Fibroblast of skin of right quadriceps (primary cell): ENCODE measurements at regions not wholly inside any gene's neighbourhood (a gene's known extent, or its start where the extent isn't known, plus 50 kb on each side); places are given as distances from the start of the nearest gene placed in this dataset.

Experiments
- DNase-seq: peaks from one replicate; pipeline ENCODE4 v3.0.0-alpha.2; 2013

DNA sequence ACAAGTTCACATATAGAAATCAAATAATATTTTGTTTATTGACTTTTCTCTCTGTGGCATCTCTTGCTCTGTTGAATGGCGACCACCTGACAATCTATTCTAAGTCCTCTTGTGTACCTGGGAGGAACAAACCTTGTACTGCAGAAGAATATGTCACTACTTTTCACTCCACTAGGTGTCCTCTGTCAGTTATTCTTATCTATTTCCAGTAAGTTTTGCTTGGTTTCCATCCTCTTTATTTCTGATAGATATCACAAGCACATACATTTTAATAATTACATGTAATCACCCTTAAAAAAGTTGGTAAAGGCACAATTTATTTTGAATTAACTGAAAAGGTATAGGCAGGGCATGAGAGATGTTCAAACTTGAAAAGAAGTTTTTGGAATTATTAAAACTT is 238.4 kb downstream of the SNCA start:
- DNase-seq: no peak

DNA sequence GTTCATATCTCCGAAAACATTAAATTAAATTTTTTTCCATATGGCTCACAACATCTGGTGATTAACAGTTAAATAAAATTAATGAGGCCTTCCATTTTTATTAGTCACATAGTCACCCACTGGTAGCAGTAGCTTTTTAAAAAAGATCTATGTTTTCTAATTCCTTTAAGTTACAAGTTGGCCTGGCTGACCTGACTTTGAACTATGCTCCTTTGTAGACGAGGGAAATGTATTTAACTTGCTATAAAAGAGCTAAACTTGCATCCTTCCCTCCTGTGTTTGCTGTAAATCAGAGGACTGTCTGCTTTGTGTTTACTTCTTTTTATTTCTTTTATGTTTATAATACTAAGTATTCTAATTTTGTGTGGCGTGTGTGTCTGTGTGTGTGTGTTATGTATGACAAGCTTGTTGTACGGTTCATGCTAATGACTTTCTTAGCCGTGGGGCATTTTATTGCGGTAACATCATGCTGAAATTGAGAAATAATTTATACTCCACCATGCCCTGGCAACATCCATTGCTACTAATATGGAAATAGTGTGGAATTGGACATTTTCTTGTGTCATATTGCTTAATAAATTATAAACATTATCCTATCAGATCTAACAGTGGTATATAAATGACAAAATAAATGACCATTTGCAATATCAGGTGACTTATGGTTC is 241.7 kb downstream of the SNCA start:
- DNase-seq: no peak

DNA sequence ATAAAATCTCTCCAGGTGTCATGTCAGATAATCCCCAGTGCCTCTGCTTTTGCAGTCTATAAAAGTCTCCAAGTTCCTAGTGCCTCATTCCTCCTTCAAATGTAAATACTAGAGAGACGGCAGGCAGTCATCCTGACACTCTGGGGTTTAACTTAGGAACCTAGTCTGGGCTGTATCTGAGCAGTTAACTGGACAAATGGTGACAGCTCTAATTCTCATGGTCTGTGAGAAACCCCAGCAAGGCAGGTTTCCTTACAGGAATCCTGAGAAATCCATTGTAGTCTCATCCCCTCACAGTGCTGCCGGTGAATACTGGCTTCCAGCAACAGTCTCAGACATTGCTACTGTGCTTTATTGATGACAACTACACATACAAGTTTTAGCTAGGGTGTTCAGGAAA is 246.8 kb downstream of the SNCA start:
- no peak for DNase-seq

DNA sequence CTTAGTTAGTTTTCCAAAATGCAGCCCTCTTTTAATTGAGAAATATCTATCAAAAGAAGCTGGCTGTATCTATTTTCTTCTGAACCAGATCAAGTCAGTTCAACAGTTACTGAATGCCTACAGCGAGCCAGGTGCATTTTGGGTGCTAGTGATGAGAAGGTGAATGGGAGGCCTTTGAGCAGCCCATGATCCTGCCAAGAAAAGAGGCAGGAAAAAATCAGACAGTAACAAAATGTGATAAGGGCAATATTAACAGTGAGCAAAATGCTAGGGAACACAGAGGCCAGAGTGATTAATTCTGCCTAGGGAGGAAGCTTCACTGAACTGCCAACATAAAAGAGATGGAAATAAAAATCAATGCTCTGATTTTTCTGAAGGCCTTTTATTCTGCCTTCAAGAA is 248.5 kb downstream of the SNCA start:
- DNase-seq: no peak

DNA sequence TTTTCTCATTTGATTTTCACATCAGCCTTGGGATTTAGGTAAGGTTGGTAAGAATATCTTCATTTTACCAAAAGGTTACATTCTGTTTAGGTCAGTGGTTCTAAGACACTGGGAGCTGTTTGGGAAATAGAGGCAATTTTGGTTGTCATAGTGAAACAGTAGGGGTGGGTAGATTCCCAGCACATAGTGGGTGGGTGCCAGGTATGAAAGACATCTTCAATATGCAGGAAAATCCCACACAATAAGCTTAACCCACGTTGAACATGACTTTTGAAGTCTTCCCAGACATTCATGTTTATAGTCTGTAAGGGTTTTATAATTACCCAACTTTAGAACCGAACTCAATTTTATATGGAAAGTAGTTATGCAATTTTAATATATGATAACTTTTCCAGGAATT is 249.6 kb downstream of the SNCA start:
- no peak for DNase-seq

DNA sequence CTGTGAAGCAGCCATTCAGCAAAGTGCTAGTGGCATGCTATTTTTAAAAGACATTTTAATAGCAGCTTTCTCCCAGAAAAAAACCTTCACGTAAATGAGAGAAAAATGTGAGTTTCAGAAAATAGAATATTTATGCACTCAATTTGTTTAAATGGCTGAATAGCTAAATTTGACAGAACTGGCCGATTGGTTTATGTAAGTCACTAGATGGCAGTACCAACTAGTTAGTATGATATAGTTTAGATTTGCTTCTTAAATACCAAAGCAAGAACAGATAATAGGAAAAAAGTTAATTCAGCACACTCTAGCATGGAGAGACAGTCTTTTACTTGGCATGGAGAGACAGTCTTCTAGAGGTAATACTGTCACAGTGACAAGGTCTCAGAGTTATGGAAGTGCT is 250.1 kb downstream of the SNCA start:
- DNase-seq: no peak

DNA sequence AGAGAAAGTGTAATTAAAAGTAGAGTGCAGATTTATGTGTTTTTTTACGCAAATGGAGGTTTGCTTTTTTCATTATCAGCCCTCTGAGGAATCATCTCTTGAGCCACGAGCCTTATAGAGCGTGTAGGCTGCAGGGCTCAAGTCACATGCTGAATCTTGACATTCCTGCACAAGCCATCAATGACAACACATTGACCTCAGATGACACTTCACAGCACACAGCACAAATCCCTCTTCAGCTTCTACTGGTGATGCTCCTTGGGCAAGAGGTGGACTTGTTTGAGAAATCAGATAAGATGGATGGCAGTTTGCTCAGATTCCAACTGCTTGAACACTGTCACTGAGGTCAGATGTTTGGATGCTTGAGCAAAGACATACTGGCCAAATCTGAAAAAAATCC is 250.6 kb downstream of the SNCA start:
- no peak for DNase-seq

DNA sequence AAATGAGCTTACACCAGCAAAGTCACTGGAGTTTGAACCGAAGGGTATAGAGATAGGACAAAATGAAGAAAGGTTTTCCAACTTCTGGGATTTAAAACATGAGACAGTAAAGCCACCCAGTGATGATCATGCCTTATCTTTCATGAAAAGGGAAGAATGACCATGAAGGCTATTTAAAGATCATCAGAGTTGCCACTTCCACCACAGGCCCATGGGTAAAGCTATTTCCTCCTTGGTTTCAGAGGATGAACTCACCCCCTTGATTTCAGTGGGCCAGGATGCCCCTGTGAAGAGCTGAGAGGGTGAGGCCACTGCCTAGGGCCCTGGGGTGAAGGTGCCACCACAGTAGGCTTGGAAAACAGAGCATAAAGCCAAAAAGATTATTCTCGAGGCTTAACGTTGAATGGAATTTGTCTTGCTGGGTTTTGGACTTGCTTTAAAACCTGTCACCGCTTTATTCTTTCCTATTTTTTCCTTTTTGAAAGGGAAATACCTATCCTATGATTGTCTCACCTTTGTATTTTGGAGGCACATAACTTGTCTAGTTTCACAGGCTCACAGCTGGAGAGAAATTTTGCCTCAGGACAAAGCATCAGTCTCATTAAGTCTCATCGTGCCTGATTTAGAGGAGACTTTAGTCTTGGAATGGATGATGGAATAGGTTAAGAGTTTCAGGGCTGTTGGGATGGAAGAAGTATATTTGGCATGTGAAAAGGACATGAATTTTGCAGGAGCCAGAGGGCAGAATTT is 254.0 kb downstream of the SNCA start:
- DNase-seq: no peak

DNA sequence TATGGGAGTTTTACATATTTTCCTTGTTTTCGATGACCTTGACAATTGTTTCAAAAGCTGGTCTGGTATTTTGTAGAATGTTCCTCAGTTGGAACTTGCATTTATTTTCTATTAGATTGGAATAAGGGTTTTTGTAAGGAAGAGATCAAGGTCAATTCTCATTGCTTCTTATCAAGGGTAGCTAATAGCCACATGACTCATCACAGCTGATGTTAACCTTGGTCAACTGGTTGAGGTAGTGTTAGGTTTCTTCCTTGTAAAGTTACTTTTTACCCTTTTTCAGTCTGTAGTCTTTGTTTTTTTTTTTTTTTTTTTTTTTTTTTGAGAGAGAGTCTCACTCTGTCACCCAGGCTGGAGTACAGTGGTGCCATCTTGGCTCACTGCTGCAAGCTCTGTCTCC is 257.2 kb downstream of the SNCA start:
- DNase-seq: no peak

DNA sequence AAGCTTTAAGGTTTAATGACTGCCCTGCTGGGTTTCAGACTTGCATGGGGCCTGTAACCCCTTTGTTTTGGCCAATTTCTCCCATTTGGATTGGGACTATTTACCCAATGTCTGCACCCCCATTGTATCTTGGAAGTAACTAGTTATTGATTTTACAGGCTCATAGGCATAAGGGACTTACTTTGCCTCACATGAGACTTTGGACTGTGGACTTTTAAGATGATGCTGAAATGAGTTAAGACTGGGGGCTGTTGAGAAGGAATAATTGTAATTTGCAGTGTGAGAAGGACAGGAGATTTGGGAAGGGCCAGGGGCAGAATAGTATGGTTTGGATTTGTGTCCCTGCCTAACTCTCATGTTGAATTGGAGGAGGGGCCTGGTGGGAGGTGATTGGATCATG is 260.7 kb downstream of the SNCA start:
- DNase-seq: no peak

DNA sequence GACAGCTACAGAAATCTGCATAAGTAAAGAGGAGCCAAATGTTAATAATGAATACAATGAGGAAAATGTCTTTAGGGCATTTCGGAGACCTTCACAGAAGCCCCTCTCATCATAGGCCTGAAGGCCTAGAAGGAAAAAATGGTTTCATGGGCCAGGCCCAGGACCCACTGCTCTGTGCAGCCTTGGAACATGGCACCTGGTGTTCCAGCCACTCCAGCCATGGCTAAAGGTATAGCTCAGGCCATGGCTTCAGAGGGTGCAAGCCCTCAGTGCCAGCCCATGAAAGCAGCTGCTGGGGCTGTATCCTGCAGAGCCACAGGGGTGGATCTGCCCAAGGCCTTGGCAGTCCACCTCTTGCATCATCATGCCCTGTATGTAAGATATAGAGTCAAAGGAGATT is 261.1 kb downstream of the SNCA start:
- no peak for DNase-seq

DNA sequence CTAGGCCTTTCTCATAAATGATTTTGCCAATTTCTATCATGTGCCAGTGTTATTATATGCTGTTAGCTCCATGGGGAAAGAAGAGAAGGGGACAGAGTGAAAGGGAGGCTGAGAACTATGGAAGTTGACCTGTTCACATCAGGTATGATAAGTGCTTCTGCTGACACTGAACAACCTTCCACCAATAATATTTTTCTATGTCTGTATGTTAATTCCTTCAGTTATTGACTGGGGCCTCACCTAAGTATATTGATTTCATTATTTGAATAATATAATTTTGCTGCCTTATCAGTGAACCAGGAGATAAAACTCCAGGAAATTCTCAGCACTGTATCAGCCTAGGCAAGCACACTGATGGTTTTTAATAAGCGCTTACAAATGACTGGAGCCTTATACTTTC is 262.8 kb downstream of the SNCA start:
- no peak for DNase-seq

DNA sequence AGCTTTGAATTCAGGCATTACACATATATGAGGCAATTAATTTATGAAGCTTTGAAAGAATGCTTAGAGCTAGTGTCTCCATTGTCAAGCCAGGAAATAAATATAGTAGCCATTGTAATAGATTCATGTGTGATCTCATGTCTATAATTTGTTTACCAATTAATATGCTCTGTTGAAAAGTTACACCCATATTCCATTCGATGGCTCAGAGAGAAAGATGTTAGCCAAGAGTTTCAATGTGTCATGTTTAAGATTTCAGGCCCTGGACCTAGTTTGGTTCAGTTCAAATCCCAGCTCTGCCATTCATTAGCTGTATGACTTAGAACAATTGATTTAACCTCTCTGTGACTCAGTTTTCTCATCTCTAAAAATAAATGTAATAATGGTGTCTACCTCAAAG is 263.3 kb downstream of the SNCA start:
- DNase-seq: no peak

DNA sequence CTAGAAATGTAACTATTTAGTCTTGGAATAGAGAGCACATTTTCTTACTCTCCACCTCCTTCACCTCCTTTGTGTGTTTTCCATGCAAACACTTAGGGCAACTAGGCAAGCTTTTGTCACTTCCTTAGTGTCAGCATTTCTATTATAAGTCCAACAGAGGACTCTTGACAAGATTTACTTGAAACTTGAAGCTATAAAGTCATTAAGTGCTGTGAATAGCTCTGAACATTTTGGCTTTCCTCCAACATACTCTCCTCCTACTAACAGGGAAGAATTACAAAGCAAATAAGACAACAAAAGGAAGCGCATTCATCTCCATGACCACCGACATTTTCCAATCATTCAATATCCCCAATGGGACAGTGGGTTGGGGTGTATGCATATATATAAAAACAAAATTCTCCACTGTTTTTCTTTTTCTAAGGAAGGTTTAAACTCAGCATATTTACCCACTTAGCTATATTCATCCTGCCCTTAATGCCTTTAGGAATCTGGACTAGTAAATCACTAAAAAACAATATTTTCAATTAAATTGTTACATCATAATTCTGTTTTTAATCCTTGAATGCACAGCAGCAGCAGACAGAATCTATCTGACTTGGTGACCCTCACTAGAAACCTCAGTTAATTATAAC is 264.6 kb downstream of the SNCA start:
- no peak for DNase-seq

DNA sequence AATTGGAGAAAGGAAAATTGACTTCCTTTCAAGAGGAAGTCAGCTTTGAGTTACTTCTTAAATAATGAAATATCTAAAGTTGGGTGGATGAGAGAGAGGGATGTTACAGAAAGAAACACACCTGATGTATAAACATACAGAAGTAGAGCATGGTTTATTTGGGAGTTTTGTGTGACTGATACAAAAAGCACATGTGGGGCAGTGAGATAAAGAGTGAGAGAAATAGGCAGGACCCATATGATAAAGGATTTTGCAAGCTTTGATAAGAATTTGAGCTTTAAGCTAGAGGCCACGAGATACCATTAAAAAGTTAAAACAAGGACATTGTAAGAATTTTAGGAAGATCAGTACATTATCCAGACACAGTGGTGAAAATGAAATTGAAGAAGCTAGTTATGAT is 263.3 kb upstream of the GPRIN3 start:
- no peak for DNase-seq

DNA sequence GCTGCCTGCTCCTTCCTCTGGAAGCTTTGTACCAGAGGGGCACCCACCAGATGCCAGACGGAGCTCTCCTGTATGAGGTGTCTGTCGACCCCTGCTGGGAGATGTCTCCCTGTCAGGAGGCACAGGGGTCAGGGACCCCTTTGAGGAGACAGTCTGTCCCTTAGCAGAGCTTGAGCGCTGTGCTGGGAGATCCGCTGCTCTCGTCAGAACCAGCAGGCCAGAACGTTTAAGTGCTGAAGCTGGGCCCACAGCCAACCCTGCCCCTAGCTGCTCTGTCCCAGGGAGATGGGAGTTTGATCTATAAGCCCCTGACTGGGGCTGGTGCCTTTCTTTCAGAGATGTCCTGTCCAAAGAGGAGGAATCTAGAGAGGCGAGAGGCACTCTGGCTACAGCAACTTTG is 260.3 kb upstream of the GPRIN3 start:
- DNase-seq: no peak

DNA sequence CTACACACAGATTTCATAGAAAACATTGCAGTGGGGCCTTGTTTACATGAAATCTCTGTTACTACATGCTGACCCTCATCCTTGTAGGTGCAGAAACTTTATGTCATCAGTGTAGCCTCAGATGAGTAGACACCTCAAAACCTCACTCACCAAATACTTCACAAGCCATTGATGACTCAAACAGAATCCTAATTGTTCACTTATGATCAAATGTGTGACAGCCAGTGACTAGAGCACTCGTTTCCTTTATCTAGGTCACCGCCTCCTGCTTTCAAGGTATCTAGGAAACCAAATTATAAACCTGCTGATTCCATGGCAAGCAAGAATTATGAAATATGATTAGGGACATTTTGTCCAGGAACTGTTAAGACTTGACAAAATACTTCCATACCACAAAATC is 255.8 kb upstream of the GPRIN3 start:
- no peak for DNase-seq

DNA sequence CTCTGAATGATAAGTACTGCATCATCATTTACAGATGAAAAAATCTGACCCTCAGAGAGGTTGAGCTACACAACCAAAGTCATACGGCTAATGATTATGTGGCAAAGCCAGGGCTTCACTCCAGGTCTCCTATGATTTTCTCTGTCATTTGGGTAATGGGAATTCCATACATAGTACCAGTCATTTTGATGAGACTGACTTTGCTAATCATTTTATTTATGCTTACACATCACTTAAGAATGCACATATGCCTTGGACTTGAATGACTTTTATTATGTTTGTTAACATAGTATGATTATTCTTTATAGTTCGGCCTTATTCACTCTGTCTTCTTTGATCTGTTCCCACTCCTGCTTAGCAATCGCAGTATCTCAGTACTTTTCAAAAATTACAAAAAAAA is 255.1 kb upstream of the GPRIN3 start:
- DNase-seq: no peak

DNA sequence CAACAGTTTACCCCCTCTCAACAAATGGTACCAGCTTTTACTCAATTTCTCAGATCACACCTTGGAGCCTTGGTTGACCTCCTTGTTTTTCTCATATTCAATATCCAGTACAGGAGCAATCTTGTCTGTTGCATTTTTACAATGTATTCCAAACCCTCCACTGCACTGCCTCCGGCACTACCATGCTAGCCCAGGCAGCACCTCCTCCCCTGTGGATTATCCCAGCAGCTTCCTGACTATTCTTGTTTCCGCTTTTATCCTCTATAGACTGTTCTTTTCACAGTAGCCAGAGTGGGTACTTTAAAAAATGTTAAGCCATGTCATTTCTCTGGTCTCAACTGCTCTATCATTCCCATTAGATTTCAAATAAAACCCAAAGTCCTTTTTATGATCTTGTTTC is 253.4 kb upstream of the GPRIN3 start:
- no peak for DNase-seq

DNA sequence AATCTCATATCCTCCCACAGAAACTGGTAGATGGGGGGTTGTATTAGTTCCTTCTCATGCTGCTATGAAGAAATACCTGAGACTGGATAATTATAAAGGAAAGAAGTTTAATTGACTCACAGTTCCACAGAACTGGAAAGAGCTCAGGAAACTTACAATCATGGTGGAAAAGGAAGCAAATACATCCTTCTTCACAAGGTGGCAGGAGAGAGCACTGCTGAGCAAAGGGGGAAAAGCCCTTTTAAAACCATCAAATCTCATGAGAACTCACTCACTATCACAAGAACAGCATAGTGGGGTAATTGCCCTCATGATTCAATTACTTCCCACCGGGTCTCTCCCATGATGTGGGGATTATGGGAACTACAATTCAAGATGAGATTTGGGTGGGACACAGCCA is 250.5 kb upstream of the GPRIN3 start:
- no peak for DNase-seq

DNA sequence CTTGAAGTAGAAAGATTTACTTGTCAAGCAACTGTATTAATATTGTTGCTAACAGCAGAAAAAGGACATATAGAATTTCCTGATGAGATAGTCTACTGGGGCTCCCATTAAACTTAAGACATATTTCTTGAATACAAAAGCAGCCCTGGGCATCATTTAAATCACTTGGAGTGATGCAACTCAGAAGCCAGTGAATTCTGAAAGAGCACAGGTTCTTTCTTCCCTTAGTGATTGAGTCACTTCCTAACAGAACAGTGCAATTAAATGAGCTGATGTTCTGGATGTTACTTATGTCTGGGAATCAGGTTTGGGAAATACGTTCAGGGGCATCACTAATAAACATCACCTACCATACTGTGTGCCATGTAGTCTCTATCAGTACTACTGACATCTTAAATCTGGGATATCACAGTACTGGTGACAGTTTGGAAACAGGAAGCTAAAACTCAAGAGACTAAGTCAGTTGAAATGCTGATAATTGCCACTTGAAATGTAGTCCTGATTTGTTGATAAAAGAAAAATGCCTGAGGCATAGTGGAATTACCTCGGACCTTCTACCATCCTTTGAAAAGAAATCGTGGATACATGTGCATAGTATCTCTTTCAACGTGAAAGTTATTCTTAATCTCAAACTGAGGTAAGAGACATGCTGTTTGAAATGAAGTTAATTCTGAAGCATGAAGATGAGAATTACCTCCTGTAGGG is 249.2 kb upstream of the GPRIN3 start:
- no peak for DNase-seq

DNA sequence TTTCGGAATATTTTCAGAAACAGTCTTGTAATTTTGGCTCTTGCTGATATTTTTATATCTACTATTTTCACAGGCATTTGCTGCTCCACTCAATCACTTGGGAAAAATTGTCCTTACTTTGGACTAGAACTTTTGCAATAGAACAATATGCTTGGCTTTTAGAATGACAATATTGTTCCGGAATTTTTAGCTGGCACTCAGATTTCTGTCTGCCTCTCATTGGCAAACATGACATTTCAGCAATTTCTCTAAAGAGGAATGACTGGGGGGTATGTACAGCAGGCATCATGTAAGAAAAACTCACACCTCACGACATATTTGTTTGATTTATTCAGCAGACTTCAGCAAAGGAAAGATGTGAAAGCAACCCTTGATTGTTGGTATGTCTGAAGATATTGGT is 243.6 kb upstream of the GPRIN3 start:
- no peak for DNase-seq

DNA sequence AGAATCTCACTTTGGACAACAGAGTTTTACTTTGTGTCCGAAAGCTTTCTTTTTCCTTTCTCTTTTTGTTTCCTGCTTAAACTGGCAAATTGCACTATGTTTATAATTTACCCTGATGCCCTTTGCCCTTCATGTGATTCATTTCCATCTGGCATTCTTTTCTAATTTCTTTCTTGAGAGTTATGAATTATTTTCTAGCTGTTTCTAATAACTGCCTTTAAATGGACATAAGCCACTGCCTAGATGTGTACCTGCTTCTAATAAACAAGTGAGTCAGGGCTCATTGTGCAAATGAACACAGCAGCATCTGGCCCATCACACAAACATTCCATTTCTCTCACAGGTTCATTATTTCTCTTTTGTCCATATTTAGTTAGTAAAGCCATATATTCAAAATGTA is 242.3 kb upstream of the GPRIN3 start:
- no peak for DNase-seq

DNA sequence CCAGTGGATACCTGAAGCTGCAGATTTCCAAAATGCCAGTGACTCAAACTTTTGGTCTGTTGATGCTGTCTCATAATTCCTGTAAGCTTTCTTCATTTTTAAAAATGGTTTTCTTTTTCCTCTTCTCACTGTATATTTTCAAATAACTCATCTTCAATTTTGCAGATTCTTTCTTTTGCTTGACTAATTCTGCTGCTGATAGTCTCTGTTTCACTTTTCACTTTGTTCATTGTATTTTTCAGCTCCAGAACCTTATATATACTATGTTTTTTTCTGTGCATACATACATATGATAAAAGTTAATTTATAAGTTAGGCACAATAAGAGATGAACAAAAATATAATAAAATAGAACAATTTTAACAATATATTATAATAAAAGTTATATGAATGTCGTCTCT is 237.7 kb upstream of the GPRIN3 start:
- no peak for DNase-seq
